Panc1 (cell line): ENCODE measurements at regions not wholly inside any gene's neighbourhood (a gene's known extent, or its start where the extent isn't known, plus 50 kb on each side); places are given as distances from the start of the nearest gene placed in this dataset.

Experiments
- ATAC-seq: fragments of 200-7000 bp; cut with Tn5 transposase; 2 replicates; pipeline ENCODE4 v1.9.1; 2020; ENCODE audit warnings: mild to moderate bottlenecking, moderate library complexity
- BruUV-seq: library from RNA; stranded (reverse); fragments of 400-500 nt; replicated peaks from 2 replicates; lab custom pipeline; 2021; lab: Mats Ljungman, UMichigan
- CTCF ChIA-PET: fragments of 300-600 bp; sonication (Branson Sonifier 250); formaldehyde crosslinking; loops from one replicate; lab custom pipeline; 2022; ENCODE audit warnings: antibody characterized with exemption; lab: Charles Lee
- POLR2A ChIA-PET: fragments of 300-600 bp; sonication (Branson Sonifier 250); formaldehyde crosslinking; loops from one replicate; lab custom pipeline; 2022; ENCODE audit warnings: antibody characterized with exemption; lab: Charles Lee
- DNase-seq: peaks from one replicate; pipeline ENCODE4 v3.0.0-alpha.2; 2010; ENCODE audit warnings: low read depth, low spot score
- H3K27ac ChIP-seq: 2 replicates; pipeline ENCODE4 v1.5.1; 2011; ENCODE audit warnings: mild to moderate bottlenecking, low read length, inconsistent platforms
- H3K27me3 ChIP-seq: fragments of 200-500 bp; sonication (Bioruptor generic); 2 replicates; pipeline ENCODE4 v1.6.0; 2014; ENCODE audit warnings: low read length, inconsistent platforms; ENCODE audit not compliant: control insufficient read depth, insufficient read depth
- H3K36me3 ChIP-seq: fragments of 200-500 bp; sonication (Bioruptor generic); 2 replicates; pipeline ENCODE4 v1.5.1; 2014; ENCODE audit warnings: inconsistent platforms, mild to moderate bottlenecking, low read length, moderate library complexity; ENCODE audit not compliant: control insufficient read depth, insufficient read depth
- H3K4me1 ChIP-seq: 2 replicates; pipeline ENCODE4 v1.5.1; 2011; ENCODE audit warnings: inconsistent platforms, mild to moderate bottlenecking, low read length, moderate library complexity; ENCODE audit not compliant: control insufficient read depth, insufficient read depth
- H3K4me3 ChIP-seq, 2 experiments: 2 replicates each; pipeline ENCODE4 v1.5.1; 2011 to 2012; ENCODE audit warnings: low read depth in 2 of 2, low read length in 2 of 2, mild to moderate bottlenecking in 2 of 2, inconsistent platforms in 1 of 2, moderate library complexity in 1 of 2
- H3K9me3 ChIP-seq: fragments of 200-500 bp; sonication (Bioruptor generic); 2 replicates; pipeline ENCODE4 v1.5.1; 2014; ENCODE audit warnings: low read depth, mild to moderate bottlenecking, inconsistent platforms, low read length, moderate library complexity; ENCODE audit not compliant: control insufficient read depth, insufficient read depth
- CTCF ChIP-seq: fragments of 450-650 bp; IDR thresholded peaks from 2 replicates; pipeline ENCODE4 v1.5.1; 2017; ENCODE audit warnings: mild to moderate bottlenecking
- POLR2AphosphoS5 ChIP-seq: IDR thresholded peaks from 2 replicates; pipeline ENCODE4 v1.6.1; 2012; ENCODE audit warnings: mild to moderate bottlenecking, low read depth, low read length, moderate library complexity
- REST ChIP-seq, 2 experiments: IDR thresholded peaks; 2 replicates each; pipeline ENCODE4 v1.6.1; 2011 to 2012; ENCODE audit warnings: low read depth in 2 of 2, control low read depth in 1 of 2, low read length in 1 of 2, mild to moderate bottlenecking in 1 of 2, moderate library complexity in 1 of 2; ENCODE audit not compliant: insufficient read depth in 1 of 2
- SIN3A ChIP-seq: IDR thresholded peaks from 2 replicates; pipeline ENCODE4 v1.6.1; 2012; ENCODE audit warnings: low read depth, mild to moderate bottlenecking, low read length, moderate library complexity, borderline replicate concordance; ENCODE audit not compliant: insufficient read depth
- TCF7L2 ChIP-seq: IDR thresholded peaks from 2 replicates; pipeline ENCODE4 v1.6.1; 2011; ENCODE audit warnings: mild to moderate bottlenecking, low read depth, low read length, inconsistent platforms
- in situ Hi-C: cut with HindIII; loops from 2 replicates; pipeline ENCODE4 v1.10.0; 2016; ENCODE audit warnings: low sequenced_read_pairs, low pct_unique_long_range_greater_than_20kb
- intact Hi-C: fragments of 100-400 bp; cut with micrococcal nuclease; formaldehyde crosslinking; loops from one replicate; pipeline ENCODE4 v1.10.0; 2022; ENCODE audit not compliant: unreplicated experiment

- no peaks in the 10 kb centered on the region for H3K9me3 ChIP-seq
- ATAC-seq (no peak), DNase-seq (no peak)
- no peak overlapping the region for H3K4me3 ChIP-seq
- H3K36me3 ChIP-seq: no peaks in the 10 kb centered on the region
- H3K27me3 ChIP-seq: no peaks in the 10 kb centered on the region
- no TSS peak for BruUV-seq
- CTCF ChIA-PET: no interaction called here
- in situ Hi-C loops: no loop called here
- intact Hi-C loops: no loop called here
- POLR2A ChIA-PET: no interaction called here
- no peak for TF ChIP-seq TCF7L2
- TF ChIP-seq POLR2AphosphoS5: no peak
- TF ChIP-seq REST (IDR thresholded peaks at IDR 0.05; ENCODE audit: insufficient read depth in 1 of 2, low read depth in 2 of 2, low read length in 1 of 2): no peak
- TF ChIP-seq SIN3A: no peak
- H3K4me1 ChIP-seq: peaks cover 72% of the 10 kb centered on the region
- H3K27ac ChIP-seq: no peak overlapping the region; the same call in 1 of the 2 replicates
These were observed 126.2 kb downstream of the ASB7 start for GRCh38 chr15:100728371-100729201.

GRCh38 chr15:100729461-100729860, 127.1 kb downstream of the ASB7 start:
- ChIA-PET POLR2A (no interaction called here), CTCF (no interaction called here)
- in situ Hi-C loops: no loop called here
- intact Hi-C loops: no loop called here
- TF ChIP-seq SIN3A (no peak), REST (IDR thresholded peaks at IDR 0.05; ENCODE audit: insufficient read depth in 1 of 2, low read depth in 2 of 2, low read length in 1 of 2) (no peak), TCF7L2 (no peak), POLR2AphosphoS5 (no peak), CTCF (no peak)
- no peak for ATAC-seq
- no peak overlapping the region for H3K4me3 ChIP-seq
- H3K4me1 ChIP-seq: peaks cover 73% of the 10 kb centered on the region
- no peak for DNase-seq
- H3K9me3 ChIP-seq: no peaks in the 10 kb centered on the region
- no peaks in the 10 kb centered on the region for H3K27me3 ChIP-seq
- H3K27ac ChIP-seq: no peak overlapping the region; the same call in 1 of the 2 replicates
- no TSS peak for BruUV-seq
- H3K36me3 ChIP-seq: no peaks in the 10 kb centered on the region
